Right kidney (tissue), 1 donor: ENCODE measurements at regions not wholly inside any gene's neighbourhood (a gene's known extent, or its start where the extent isn't known, plus 50 kb on each side); places are given as distances from the start of the nearest gene placed in this dataset.
"Not testable (repeated sequence)": the region's sequence is repeated elsewhere in the genome, so short reads cannot be mapped to it uniquely, and the experiment has no call there.

Source experiments
- DNase-seq: peaks from one replicate; pipeline ENCODE4 v3.0.0-alpha.2; 2016

DNA sequence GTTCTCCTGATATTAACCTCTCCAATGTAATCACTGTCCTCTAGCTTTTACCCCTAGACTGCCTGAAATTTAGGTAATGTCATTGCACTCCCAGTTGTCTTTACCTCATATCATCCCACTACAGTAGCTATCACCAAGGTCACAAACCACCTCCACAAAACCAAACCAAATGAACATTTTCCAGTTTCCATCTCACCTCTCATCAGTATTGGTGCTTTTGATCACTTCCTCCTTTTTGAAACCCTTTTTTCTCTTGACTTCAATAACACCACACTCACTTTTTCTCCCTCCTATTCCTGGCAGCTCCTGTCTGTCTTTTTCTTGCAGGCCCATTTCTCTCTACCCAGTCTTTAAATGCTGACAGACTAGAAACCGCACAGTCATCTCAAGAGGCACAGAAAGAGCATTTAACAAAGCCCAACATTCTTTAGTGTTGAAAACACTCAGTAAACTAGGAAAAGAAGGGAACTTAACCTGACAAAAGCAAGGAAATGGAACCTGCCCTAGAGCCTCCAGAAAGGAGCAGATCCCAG, 95.9 kb upstream of the SIX2 start:
- DNase-seq, result no peak

DNA sequence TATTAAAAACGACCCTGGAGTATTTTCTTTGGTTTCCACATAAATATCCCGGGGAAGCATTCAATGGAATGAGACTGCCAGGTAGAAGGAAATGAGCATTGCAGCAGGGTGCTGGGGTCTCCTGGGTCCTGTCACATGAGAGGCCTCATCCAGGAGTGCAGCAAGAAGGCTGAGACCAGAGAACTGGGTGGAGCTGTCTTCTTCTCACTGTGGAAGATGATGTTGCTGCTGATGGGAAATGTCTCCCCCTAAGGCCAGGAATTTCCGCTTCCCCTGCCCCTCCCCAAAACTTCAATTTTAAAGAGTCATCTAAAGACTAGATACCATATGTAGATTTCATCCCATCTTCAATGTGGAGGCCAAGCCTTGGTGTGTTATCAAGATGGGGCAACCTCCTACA, 95.2 kb upstream of the SIX2 start:
- DNase-seq, result no peak

DNA sequence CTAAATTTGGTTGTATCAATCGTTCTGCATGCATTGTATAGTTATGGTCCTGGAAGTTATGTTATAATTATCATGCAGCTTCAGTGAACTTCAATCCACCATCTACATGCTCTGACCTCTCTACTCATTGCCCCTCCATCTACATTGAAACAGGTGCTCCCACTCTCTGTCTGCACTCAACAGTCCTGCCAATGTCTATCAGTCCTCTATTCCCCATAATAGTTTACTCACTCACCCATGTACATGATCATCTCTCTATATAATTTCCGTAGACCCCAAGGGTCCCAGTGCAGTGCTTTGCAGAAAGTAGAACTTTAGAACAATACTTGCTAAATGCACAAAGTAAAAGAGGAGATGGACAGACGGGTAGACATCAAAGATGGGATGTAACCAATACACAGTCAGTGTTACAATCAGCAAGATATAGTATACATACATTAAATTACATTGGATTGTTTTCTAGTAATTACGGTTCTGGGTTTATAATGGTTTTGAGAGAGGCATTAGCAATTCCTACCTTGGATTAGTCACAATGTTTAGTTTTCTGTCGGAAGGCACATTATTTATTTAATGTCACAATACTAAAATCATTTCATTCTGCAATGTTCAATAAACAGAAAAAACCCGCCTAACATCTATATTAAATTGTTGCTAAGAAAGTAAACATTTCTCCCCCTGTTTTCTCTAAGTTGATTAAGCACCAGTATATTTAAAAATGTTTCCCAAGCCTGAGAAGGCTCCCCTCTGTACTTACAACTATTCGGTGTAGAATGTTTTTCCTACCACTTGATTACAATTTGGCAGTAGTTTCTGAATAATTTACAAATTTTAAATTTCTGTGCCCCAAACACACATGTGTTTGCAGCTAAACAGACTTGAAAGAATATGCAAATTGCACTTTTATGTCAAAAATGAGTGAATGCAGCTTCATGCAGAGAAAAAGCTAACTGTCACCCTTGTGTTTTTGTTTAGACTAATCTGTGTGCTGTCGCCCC, 94.4 kb upstream of the SIX2 start:
- no peak for DNase-seq

DNA sequence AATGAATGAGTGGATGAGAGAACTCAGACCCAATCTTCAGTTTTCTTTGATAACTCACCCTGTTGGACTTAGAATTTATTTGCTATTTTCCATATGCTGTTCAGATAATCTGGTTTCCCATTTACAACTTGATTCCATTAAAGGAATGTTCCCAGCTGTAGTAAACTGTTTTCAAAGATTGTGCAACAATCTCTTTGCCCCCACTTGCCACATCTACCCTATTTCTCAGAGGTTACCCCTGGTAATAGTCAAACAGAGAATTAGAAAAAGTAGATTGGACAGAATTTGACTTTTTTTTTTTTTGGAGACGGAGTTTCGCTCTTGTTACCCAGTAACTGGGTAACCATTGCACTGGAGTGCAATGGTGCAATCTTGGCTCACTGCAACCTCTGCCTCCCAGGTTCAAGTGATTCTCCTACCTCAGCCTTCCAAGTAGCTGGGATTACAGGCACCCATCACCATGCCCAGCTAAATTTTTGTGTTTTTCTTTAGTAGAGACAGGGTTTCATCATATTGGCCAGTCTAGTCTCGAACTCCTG, 93.4 kb upstream of the SIX2 start:
- DNase-seq, result no peak

DNA sequence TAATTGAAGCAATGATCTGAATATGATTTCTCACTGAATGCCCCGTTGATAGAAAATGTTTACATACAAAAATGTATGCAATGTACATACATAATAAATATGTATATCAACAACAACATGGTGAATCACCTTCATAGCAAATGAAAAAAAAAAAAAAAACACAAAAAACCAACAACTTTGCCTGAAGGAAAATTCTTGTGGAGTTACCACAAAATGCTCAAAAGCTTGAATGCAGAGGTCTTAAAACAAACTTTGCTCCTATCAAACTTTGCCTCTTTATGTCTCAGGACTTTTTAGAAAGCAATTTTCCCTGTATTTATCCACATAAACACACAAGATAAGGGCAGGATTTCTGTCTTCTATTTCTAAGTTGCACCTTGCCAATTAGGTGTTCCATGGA, 92.9 kb upstream of the SIX2 start:
- DNase-seq, result no peak

DNA sequence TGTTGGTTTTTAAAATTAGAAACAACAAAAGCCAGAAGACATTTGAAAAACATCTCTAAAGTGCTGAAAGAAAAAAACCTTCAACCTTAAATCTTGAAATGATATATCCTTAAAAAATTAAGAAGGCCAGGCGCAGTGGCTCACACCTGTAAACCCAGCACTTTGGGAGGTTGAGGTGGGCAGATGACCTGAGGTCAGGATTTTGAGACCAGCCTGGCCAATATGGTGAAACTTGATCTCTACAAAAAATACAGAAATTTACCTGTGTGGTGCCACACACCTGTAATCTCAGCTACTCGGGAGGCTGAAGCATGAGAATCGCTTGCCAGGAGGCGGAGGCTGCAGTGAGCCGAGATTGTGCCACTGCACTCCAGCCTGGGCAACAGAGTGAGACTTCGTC, 87.7 kb upstream of the SIX2 start:
- no peak for DNase-seq

DNA sequence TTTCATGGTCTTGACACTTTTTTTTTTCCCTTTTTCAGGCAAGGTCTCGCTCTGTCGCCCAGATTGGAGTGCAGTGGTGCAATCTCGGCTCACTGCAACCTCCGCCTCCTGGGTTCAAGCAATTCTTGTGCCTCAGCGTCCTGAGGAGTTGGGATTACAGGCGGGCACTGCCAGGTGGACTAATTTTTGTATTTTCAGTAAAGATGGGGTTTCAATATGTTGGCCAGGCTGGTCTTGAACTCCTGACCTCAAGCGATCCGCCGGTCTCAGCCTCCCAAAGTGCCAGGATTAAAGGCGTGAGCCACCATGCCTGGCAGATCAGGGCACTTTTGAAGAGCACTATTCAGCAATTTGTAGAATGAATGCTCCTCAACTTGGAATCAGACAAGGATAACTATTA, 86.8 kb upstream of the SIX2 start:
- not testable (repeated sequence) for DNase-seq

DNA sequence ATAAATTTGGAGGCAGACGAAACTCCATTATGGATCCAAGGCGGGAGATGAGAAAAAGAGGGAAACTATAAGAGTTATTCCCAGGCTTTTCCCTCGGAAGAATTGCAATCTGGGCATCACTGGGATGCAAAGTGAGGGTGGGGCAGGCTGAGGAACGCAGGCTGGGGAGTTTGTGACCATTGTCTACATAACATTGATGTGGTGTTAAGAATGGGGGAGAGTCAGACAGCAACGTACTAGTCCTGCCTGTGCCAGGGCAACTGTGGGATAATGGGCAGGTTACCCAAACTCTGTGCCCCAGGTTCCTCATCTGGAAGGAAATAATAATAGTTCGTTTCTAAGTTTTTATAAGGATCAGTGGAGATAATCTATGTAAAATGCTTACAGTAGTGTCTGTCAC, 84.4 kb upstream of the SIX2 start:
- no peak for DNase-seq

DNA sequence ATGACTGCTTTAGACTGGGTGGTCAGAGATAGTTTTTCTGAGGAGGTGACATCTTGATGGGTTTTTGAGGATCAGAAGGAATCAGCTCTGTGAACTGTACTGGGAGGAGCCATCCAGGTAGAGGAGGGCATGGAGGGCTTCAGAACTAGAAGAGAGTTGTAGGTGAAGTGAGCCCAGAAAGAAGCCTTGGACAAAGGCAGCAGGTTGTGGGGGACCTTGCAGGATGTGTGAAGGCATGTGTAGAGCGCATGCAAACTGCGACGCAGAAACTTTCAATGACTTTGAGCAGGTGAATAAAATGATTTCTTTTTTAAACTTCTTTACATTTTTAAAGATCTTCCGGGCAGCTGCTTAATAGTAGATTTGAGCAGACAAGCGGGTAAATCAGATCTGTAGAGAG, 83.9 kb upstream of the SIX2 start:
- DNase-seq, result no peak

DNA sequence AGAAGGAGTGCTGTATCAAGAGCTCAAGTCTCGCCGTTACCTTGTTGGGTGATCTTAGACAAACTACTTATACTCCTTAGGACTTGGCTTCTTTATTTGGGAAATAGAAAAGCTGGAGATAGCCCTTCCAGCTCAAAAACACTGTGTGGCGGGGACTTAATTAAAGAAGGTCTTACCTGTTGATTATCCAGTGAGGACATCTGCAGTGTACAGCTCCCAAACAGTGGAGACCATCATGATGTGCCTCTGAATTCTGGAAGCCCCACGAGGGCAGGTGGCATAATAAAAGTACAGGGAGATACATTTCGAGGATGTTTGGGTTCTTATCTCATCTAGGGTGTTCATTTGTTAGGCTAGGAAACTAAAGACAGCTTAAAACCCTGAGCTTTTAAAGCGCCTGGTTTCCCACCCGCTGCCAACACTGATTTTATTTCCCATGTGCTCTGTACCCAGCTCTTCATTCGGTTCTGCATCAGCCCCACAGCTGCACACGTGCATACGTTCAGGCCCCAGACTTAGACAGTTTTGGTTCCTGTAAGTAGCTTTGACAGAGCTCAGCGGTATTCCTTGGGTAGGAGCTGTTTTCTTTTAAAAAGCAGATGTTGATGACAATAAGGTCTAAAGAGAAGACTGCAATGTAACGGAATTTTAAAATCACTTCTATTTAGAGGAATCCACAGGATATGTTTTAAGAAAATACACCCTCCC, 80.5 kb upstream of the SIX2 start:
- DNase-seq, result no peak

DNA sequence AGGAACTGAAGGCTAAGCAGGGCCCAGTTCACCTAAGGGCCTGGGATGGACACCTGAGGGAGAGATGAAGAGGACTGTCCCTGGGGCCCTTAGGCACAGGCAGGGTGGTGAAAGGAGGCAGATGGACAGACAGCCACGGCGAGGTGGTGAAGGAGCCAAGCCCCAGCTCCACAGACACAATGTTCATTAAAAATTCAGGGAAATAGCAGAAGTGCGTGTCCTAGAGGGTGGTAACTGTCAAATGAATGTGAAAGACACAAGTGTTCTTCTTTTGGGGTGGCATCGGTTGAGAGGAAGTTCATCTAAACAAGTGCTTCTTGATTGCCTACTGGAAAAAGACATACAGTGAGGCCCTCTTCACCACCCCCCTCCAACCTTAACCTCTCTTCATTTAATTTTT, 76.2 kb upstream of the SIX2 start:
- no peak for DNase-seq

DNA sequence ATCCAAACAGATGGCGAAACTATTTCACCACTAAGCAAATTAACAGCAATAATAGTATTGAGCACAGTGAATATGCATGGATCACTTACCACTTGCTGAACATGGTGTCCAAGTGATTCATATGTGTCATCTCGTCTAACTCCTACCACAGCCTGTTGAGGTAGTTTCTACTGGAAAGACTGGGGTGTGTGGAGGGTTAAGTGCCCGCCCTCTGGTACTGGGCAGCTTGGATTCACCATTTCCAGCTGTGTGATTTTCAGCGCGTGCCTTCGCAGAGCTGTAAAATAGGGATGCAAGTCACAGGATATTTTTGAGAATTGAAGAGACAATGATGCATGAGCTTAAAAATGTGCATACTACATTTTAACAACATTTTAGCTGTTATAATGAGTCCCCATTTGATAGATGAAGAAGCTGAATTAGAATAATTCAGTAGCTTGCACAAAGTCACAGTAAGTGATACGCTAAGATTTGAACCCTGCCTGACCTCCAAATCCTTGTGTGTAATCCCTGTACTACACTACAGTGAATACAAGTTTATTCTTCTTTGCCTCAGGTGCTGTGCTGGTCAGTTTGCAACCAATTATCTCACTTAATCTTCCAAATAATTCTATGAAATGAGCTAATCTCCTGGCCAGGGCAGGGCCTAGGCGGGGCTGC, 75.2 kb upstream of the SIX2 start:
- DNase-seq, result no peak

DNA sequence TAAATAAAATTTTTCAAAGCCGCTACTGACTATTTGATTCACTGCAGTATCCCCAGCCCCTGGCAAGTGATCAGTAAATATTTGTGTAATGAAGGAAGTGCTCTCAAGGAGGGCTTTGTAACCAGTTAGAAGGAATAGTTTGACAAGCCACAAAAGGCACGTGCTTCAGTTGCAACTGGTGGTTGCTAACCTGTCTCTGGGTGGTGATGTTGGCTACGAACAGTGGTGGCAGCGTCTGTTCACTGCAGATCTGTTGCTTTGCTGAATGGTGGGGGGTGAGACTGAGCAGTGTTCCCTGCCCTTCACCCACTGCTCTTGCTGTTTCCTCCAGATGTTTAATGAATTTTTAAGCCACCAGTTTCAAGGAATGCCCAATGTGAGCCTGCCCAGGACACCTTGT, 73.9 kb upstream of the SIX2 start:
- no peak for DNase-seq

DNA sequence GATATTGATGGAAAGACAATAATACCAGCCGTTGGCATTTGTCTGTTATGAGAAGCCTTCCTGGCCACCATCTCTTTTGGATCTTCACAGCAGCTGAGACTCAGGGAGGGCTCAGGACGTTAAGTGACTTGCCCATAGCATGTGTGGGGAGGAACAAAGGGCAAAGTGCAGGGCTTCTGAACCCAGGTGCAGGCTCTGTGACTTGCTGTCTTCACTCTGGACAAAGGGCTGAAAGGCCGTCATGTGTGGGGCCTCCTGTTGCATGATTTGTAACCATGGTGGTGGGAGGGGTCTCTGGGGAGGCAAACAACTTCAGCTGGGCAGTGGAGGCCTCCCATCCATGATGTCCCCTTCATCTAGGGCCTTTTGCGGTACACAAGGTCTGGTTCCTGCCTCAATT, 65.5 kb upstream of the SIX2 start:
- DNase-seq, result no peak

DNA sequence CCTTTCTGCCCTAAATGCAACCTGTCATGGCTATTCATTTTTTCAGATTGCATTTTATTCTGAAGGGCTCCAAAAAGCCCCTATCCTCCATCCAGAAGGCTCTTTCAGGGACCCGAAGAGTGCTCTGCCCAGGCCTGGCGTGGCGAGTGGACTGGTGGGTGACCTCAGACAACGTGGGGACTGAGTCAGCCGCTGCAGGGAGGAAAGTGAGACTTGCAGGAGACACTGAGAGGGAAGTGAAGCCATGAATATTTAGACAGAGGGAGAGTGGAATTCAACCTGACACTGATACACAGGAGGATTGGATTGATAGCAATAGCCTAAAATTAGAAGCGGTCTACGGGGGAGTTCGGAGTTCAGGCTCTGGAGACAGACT, 63.6 kb upstream of the SIX2 start:
- no peak for DNase-seq

DNA sequence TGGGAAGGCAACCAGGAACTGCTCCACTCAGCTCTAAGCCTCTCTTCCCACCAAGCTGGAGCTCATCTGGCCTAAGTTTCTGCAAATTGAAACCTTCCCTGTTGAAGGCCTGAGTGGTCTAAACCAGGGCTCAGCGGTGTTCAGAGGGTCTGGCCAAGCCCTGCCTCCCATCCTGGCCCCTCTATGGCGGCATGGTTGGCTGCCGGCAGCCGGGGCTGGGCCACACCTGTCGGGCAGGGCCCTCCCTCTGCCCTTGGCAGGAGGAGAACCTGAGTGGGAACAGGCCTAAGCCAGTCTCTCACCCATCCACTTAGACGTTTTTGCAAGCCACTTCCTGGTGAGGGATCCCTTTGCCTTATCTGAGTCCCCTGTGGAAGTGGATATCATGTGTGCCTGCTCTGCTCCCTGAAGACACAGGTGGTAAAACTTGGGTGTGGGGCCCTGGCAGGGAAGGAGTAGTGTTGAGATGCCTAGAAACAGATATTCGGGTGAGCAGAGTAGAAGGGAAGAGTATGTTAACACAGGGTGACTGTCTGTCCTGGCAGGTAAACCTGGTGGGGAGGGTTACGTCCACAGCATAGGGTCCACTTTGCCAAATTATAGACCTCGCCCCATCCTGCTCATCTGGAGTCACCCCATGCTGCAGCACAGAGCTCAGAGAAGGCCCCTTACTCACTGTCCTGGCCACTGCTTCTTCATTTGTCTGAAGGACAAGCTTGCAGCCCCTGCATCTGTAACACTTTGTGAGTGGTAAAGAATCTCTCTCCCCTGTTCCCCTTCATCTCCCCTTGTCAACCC, 63.0 kb upstream of the SIX2 start:
- no peak for DNase-seq

DNA sequence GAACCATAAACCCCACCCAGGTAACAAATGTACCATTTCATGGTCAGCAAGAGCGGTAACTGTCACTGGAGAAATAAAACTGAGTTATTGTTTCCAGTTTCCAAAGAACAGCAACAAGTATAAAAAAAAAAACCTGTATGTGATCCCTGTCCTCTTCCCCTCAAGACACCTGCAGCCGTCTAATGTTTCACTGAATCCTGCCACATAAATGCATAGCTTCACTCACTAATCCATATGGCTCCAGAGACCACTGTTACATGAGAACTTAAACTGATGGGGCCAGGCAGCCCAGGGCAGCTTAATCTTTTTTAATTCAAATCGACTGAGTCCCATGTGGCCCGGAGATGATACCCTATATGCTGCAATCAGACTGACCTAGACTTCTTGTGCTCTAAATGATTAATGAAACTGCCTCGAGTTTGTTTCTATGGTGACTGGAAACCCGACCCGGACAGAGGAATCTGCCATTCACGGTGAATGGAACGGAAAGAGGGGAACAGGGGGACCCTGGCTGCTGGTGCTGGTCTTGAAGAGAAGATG, 60.9 kb upstream of the SIX2 start:
- DNase-seq, result peak; percentile 60

DNA sequence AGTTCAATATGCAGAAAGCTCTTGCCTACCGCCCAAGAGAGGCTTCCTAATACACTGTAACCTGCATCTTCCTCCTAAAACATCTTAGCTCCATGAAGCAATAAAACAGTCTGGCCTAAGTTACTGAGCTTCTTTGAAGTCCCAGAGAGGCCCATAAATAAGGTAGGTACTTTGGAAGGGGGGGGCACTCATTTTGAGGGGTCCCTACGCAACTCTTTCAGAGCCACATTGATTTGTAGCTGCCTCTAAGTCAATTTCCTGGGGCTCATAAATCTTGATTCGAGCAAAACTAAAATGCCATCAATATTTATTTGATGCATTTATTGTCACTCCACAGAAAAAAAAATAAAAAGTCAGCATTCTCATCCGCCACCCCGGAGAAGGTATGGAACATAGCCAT, 60.4 kb upstream of the SIX2 start:
- peak; percentile 45 for DNase-seq

DNA sequence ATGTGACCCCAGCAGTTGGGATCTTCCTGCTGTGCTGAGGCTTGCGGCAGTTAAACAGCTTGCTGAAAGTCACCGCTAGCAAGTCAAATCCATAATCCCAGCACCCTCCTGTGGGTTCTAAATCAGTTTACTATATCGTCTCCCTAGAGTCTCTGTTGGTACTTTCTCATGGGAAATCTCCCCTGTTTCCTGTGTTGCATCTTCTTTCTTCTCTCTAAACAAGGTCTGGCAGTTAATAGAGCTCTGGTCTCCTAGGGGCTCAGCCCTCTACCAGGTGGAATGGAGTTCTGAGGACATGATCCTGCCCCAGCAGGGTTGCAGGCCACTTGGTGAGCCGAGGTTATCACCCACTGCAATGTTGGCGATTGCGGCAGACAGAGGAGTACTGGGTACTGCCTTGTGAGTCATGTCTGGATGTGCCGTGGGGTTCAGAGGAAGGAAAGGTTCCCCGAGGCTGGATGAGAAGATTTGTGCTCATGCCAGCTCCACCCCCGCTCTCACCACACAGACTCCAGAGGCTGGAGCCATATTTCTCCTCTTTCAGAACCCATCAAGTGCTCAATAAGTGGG, 59.4 kb upstream of the SIX2 start:
- DNase-seq, result peak; percentile 27

DNA sequence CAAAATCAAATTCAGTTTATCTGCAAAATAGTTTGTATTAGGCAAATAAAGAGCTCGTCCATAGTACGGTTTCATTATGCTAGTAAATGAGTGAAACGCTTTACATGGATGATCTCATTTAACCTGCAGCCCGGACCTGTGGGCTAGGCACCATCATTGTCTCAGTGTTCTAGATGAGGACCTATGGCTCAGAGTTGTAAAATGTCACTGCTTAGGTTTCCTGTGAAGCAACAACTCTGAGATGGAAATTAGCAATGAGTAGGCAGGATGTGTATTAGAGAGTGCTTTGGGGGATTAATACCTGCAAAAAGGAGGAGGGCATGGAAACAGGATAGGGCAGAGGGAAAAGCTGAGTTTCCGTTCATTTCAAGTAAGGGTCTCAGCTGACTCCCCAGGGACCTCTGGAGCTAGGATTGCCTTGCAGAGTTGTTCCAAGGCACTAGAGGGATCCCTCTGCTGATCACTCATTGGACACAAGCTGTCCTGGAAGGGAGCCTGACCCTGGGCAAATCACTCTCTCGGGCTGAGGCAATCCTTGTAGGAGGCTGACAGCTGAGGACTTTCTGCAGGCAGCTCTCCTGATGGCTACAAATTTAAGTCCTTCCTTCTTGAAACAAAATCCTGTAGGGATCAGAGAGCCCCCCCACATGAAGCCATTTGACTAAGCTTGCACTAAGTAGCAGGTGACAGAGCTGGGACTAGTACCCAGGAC, 58.8 kb upstream of the SIX2 start:
- peak; percentile 29 for DNase-seq
